OCI-LY1 (cell line): ENCODE measurements at regions not wholly inside any gene's neighbourhood (a gene's known extent, or its start where the extent isn't known, plus 50 kb on each side); places are given as distances from the start of the nearest gene placed in this dataset.

Experiments
- H2AFZ ChIP-seq: fragments of 200-600 bp; sonication (generic), shearing (Covaris generic); 2 replicates; pipeline ENCODE4 v1.6.0; 2014; ENCODE audit warnings: antibody characterized with exemption, mild to moderate bottlenecking, low read length
- H3F3A ChIP-seq: fragments of 200-600 bp; sonication (generic), shearing (Covaris generic); 2 replicates; pipeline ENCODE4 v1.6.0; 2014; ENCODE audit warnings: mild to moderate bottlenecking, antibody characterized with exemption, low read length, moderate library complexity; ENCODE audit not compliant: insufficient read depth
- H3K27ac ChIP-seq: fragments of 200-600 bp; sonication (generic); 2 replicates; pipeline ENCODE4 v1.5.1; 2014; ENCODE audit warnings: low read length, mixed run types, mild to moderate bottlenecking, low read depth; ENCODE audit not compliant: poor library complexity, severe bottlenecking
- H3K27me3 ChIP-seq: fragments of 200-600 bp; sonication (generic); 2 replicates; pipeline ENCODE4 v1.6.0; 2014; ENCODE audit warnings: antibody characterized with exemption, mild to moderate bottlenecking, low read length, moderate library complexity; ENCODE audit not compliant: insufficient read depth
- H3K36me3 ChIP-seq: fragments of 200-600 bp; sonication (generic); 2 replicates; pipeline ENCODE4 v1.6.1; 2014; ENCODE audit warnings: mild to moderate bottlenecking, antibody characterized with exemption, low read length, moderate library complexity, mixed read lengths; ENCODE audit not compliant: insufficient read depth
- H3K4me1 ChIP-seq: fragments of 200-600 bp; sonication (generic); 2 replicates; pipeline ENCODE4 v1.5.1; 2014; ENCODE audit warnings: mild to moderate bottlenecking, low read length, moderate library complexity; ENCODE audit not compliant: insufficient read depth, severe bottlenecking
- H3K4me2 ChIP-seq: fragments of 200-600 bp; sonication (generic), shearing (Covaris generic); 2 replicates; pipeline ENCODE4 v1.6.1; 2014; ENCODE audit warnings: low read length
- H3K4me3 ChIP-seq: fragments of 200-600 bp; sonication (generic); 2 replicates; pipeline ENCODE4 v1.5.1; 2014; ENCODE audit warnings: low read length, low read depth, mild to moderate bottlenecking, mixed read lengths; ENCODE audit not compliant: poor library complexity, severe bottlenecking
- H3K79me2 ChIP-seq: fragments of 200-600 bp; shearing (Covaris generic); 2 replicates; pipeline ENCODE4 v1.6.1; 2016; ENCODE audit warnings: mixed run types, low read length, mixed read lengths; ENCODE audit not compliant: insufficient read depth
- H3K9ac ChIP-seq: fragments of 200-600 bp; sonication (generic), shearing (Covaris generic); 2 replicates; pipeline ENCODE4 v1.6.1; 2014; ENCODE audit warnings: mild to moderate bottlenecking, low read length, mixed read lengths
- H3K9me2 ChIP-seq: fragments of 200-600 bp; sonication (generic), shearing (Covaris generic); 2 replicates; pipeline ENCODE4 v1.6.1; 2014; ENCODE audit warnings: low read depth, mild to moderate bottlenecking, low read length, mixed read lengths
- H3K9me3 ChIP-seq: fragments of 200-600 bp; shearing (Covaris generic); 2 replicates; pipeline ENCODE4 v1.6.1; 2014; ENCODE audit warnings: low read length, mixed read lengths
- H4K20me1 ChIP-seq: fragments of 200-600 bp; sonication (generic), shearing (Covaris generic); 2 replicates; pipeline ENCODE4 v1.6.0; 2016; ENCODE audit warnings: mild to moderate bottlenecking, low read length; ENCODE audit not compliant: insufficient read depth
- EZH2 ChIP-seq: fragments of 200-600 bp; sonication (generic), shearing (Covaris generic); IDR thresholded peaks from 2 replicates; pipeline ENCODE4 v1.8.0; 2017; ENCODE audit warnings: borderline replicate concordance, mixed run types, mild to moderate bottlenecking, antibody characterized with exemption, low read length, moderate library complexity, mixed read lengths
- TF ChIP-seq, protein P1 (sequence below): fragments of 200-600 bp; sonication (generic), shearing (Covaris generic); IDR thresholded peaks from 2 replicates; pipeline ENCODE4 v1.5.1; 2017; ENCODE audit warnings: mild to moderate bottlenecking, antibody characterized with exemption, low read length, moderate library complexity, mixed read lengths

DNA sequence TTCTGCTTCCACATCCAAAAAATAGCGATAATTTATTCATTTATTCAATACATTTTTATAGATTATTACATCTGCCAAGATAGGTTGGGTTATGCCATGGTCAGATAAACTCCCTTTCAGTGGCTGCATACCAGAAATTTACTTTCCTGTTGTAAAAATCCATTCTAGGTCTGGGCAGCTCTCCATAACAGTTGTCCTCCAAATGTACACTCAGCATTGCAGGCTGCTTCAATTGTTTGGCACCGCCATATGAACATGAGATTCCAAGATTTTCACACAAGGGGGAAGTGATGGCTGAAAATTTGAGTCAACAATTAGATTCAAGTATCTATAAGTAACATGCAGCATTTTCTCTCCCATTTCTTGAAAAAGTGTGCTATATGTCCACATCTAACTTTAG lies 568.7 kb downstream of the ETV1 start:
- no peak overlapping the region for H3K4me3 ChIP-seq
- H4K20me1 ChIP-seq, result no peaks in the 10 kb centered on the region
- no peaks in the 10 kb centered on the region; the same call in 1 of the 2 replicates for H3F3A ChIP-seq
- H2AFZ ChIP-seq, result no peak overlapping the region
- peaks cover 30% of the 10 kb centered on the region for H3K9me3 ChIP-seq
- TF ChIP-seq EZH2, result no peak
- TF ChIP-seq, protein P1, sequence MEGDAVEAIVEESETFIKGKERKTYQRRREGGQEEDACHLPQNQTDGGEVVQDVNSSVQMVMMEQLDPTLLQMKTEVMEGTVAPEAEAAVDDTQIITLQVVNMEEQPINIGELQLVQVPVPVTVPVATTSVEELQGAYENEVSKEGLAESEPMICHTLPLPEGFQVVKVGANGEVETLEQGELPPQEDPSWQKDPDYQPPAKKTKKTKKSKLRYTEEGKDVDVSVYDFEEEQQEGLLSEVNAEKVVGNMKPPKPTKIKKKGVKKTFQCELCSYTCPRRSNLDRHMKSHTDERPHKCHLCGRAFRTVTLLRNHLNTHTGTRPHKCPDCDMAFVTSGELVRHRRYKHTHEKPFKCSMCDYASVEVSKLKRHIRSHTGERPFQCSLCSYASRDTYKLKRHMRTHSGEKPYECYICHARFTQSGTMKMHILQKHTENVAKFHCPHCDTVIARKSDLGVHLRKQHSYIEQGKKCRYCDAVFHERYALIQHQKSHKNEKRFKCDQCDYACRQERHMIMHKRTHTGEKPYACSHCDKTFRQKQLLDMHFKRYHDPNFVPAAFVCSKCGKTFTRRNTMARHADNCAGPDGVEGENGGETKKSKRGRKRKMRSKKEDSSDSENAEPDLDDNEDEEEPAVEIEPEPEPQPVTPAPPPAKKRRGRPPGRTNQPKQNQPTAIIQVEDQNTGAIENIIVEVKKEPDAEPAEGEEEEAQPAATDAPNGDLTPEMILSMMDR, result no peak
- peaks cover 11% of the 10 kb centered on the region for H3K4me1 ChIP-seq
- no peak overlapping the region for H3K4me2 ChIP-seq
- H3K27me3 ChIP-seq, result no peaks in the 10 kb centered on the region
- H3K27ac ChIP-seq, result no peak overlapping the region
- no peaks in the 10 kb centered on the region for H3K79me2 ChIP-seq
- peaks cover 4% of the 10 kb centered on the region; the same call in 1 of the 2 replicates for H3K36me3 ChIP-seq
- no peak overlapping the region for H3K9ac ChIP-seq
- H3K9me2 ChIP-seq, result no peaks in the 10 kb centered on the region

DNA sequence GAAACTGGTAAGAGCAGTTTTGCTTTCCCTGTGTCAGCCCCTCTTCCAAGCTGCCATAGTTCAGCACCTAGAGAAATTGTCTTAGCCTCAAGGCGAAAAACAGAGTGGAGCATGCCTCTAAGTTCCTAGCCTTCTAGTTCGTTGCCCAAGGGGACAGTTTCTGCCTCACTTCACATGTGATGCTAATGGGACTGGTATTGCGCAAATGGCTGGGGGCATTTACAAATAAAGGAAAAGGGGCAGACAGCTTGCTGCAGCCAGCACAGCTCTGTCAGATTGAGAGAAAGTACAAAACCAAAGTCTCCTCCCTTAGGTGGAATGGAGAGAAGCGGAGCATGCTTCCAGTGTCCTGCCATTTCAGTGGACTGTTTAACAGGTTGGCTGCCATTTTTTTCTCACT lies 567.7 kb downstream of the ETV1 start:
- peaks cover under 1% of the 10 kb centered on the region for H3K4me1 ChIP-seq
- H3K4me3 ChIP-seq, result no peak overlapping the region
- H3K9me3 ChIP-seq, result peaks cover 30% of the 10 kb centered on the region
- H3K9ac ChIP-seq, result no peak overlapping the region
- no peaks in the 10 kb centered on the region for H3K79me2 ChIP-seq
- H3K36me3 ChIP-seq, result peaks cover 4% of the 10 kb centered on the region; the same call in 1 of the 2 replicates
- H4K20me1 ChIP-seq, result no peaks in the 10 kb centered on the region
- H3K27me3 ChIP-seq, result no peaks in the 10 kb centered on the region
- no peaks in the 10 kb centered on the region; the same call in 1 of the 2 replicates for H3F3A ChIP-seq
- no peak overlapping the region for H3K4me2 ChIP-seq
- 0 out of 2 replicates have a peak overlapping the region, but pooled peaks have one; percentile 44 for H2AFZ ChIP-seq
- no peak overlapping the region for H3K27ac ChIP-seq
- H3K9me2 ChIP-seq, result no peaks in the 10 kb centered on the region
- TF ChIP-seq EZH2, result no peak
- TF ChIP-seq, protein P1, result no peak

DNA sequence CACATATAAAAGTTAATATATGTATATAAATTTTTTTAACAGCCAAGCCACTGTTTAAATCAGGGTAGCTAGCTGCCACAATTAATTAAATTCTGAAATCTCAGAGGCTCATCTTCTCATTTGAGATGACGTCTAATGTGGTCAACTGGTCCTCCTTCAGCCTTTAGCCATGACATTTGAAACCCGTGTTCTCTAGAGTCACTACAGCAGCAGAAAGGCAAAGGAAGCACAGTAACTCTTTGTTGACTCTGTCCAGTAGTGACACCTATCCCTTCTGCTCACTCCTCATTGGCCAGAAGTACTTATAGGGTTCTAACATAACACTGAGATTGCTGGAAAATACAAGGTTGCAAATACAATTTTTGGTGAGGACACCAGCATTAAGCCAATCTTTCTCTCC lies 555.5 kb downstream of the ETV1 start:
- Histone ChIP-seq H4K20me1 (no peaks in the 10 kb centered on the region), H3K4me2 (no peak overlapping the region), H3K9me3 (peaks cover 3% of the 10 kb centered on the region; the same call in 1 of the 2 replicates), H3K36me3 (no peaks in the 10 kb centered on the region; the same call in 1 of the 2 replicates), H3K79me2 (no peaks in the 10 kb centered on the region), H2AFZ (peak overlapping the region; percentile 86; the same call in 1 of the 2 replicates), H3K27me3 (no peaks in the 10 kb centered on the region), H3F3A (no peaks in the 10 kb centered on the region), H3K9ac (no peak overlapping the region), H3K4me1 (peaks cover 25% of the 10 kb centered on the region), H3K4me3 (no peak overlapping the region), H3K9me2 (no peaks in the 10 kb centered on the region), H3K27ac (no peak overlapping the region)
- no peak for TF ChIP-seq EZH2
- TF ChIP-seq, protein P1, result no peak
